Right ventricle myocardium superior (tissue), 1 donor: ENCODE measurements at regions not wholly inside any gene's neighbourhood (a gene's known extent, or its start where the extent isn't known, plus 50 kb on each side); places are given as distances from the start of the nearest gene placed in this dataset.

ENCODE experiments used
- ATAC-seq: fragments of 200-7000 bp; cut with Tn5 transposase; one replicate; pipeline ENCODE4 v1.9.1; 2020; ENCODE audit warnings: mild to moderate bottlenecking; ENCODE audit not compliant: poor library complexity
- DNase-seq: peaks from one replicate; pipeline ENCODE4 v3.0.0-alpha.2; 2020
- intact Hi-C: fragments of 100-400 bp; cut with DNase I; formaldehyde crosslinking; loops from one replicate; pipeline ENCODE4 v1.11.2; 2022
- donor health status: DM: no; HTN: yes; CAD: no; lungs with severe emphysema.

- ATAC-seq = no peak
- intact Hi-C loops = no loop called here
- DNase-seq = no peak
Observed at GRCh38 chr4:140286456-140286855, 87.0 kb upstream of the SCOC start.

DNA sequence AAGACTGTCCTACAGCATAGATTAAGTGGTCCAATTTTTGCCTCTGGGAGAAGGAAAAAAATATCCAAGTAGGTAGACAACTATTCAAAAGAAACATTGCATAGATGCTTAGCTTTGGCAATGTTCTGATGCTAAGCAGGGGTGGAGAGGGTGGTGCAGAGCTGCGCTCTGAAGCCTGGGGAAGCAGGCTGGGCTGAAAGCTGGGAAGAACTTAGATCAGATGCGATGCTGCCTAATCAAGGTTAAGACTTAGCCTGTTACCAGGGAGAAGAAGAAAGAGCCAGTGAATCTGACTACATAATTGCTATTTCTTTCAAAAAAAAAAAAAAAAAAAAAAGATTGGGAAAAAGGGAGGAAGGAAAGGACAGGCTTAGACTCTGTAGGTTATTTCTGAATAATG, 89.0 kb upstream of the SCOC start:
- ATAC-seq (no peak), DNase-seq (no peak)
- intact Hi-C loops = no loop called here

DNA sequence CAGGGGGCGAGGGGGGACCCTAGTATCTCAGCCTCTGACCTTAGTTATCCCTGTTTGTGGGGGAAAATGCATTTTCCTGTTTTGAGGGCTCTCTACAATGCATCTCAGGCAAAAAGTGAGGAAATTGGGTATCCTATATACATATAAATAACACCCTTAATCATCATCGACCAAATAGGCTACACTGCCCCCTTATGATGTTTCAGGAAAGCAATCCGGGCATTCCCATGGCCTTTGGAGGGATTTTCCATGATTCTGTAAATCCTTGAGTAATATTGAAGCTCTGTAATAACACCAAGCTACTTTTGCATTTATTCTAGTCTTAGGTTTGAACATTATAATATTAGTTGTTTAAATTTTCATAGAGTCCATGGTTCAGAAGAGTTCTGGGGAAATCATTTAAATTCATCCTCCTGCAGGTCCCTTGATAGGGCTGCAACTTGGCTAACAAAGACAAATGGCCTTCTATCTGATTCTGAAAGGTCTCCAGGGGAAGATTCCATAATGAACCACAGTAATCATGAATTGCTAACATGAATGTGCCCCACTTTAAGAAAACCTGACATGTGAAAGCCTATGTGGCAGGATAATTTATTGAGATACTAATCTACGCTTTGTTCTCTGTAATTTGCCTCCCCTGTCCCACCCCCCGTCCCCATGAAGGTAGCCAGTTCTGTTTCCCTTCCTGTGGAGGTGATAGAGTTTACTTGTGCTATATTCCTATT, 91.5 kb upstream of the SCOC start:
- DNase-seq (no peak), ATAC-seq (no peak)
- intact Hi-C loops = no loop called here

GRCh38 chr4:140277576-140277975, 95.9 kb upstream of the SCOC start:
- intact Hi-C loops = no loop called here
- ATAC-seq (no peak), DNase-seq (no peak)

DNA sequence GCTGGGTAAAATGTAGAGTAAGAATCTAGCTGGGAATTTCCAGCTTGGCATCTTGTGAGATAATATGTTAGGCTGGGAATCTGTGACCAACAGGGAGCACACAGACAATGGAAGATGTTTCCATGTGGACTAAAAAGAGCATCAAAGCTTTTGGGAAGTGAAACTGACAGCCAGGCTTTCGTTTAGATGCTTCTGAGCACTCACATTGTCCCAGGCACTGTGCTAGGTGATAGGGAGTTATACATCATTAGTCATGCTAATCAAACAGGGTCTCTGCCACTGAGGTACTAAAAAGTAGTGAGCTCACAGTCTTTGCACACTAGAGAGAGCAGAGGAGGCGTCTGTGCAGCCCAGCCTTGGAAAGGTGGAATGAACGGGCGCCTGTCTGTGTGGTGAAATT, 101.9 kb upstream of the SCOC start:
- ATAC-seq (no peak), DNase-seq (no peak)
- intact Hi-C loops = no loop called here

DNA sequence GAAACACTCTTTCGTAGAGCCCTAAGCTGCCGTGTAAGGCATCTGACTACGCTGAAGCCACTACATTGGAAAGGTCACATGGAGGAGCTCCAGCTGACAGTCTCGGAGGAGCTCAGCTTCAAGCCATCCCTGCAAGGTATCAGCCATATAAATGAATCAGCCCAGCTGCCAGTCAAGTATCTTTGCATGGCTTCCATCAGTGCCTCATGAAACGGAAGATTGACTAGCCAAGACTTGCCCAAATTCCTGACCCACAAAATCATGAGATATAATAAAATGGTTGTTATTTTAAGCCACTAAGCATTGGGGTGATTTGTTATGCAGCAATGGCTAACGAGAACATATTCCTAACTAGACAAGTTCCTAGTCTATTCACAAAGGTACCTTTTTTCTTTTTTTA, 104.1 kb upstream of the SCOC start:
- intact Hi-C loops = no loop called here
- DNase-seq = no peak
- ATAC-seq = no peak

GRCh38 chr4:140268186-140268841, 105.1 kb upstream of the SCOC start:
- no peak for DNase-seq
- ATAC-seq = no peak
- intact Hi-C loops = no loop called here

DNA sequence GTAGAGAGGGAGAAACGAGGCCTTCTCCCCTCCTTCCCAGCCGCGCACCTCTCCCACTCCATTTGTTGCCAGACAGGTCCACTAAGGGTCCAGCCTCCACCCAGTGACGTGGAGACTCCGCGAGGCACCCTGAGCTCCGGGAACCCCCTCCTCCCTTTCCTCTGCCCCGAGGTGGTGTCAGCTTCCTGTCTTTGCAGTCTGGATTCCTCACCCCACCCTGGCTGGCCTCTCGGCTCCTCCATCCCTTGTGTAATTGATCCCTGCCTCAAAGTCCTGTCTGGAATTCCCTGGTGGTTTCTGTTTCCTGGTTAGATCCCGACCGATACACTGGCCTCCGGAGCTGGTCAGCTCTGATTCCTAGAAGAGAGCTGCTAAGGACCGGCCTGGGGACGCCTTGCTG, 105.9 kb upstream of the SCOC start:
- DNase-seq (no peak), ATAC-seq (no peak)
- intact Hi-C loops = no loop called here

DNA sequence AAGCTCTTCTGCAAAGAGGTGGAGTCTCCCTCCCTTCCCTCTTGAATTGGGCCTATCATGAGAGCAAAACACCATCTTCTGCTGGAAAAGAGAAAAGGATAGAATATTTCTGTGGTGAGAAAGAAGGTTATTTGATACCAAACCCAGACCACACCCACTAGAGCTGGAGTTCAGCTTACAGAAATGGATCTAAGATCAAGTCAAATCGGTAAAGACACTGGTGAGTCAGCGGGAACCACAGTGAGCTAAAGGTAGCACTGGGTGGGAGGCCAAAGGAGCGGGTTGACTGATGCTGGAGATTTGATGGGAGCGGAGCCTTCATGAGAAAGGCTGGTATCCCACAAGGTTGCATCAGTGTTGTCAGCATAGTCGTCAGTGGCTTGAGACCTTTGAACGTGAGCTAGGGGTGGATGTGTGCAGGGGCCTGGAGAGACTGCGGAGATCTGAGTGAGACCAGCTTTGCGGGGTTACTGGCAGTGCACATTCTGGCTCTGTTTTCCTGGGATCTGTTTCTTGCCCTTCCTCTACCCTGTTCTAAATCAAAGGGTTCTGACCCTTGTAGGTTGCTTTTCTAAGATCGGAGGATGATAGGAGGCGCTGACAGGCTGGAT, 106.4 kb upstream of the SCOC start:
- DNase-seq (no peak), ATAC-seq (no peak)
- intact Hi-C loops = no loop called here

DNA sequence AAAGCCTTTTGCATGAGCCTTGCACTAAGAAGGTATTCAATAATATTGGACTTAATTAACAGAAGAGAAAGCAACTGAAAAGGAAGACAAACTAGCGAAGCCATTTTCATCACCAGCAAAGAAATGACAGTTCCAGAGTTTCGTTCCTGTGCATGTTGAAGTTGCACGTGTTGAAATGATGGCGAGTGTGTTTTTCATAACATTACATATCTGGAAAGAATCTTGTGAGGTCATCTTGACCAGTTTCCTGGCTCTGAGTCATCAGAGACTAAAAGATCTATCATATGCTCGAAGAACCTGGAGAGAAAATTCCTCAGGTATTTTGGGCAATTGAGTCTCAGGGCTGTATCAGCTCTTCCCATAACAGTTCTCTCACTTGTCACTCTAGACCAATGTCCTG, 106.2 kb upstream of the MAML3 start:
- no peak for DNase-seq
- intact Hi-C loops = no loop called here
- ATAC-seq = no peak

GRCh38 chr4:140258476-140258875, 104.5 kb upstream of the MAML3 start:
- intact Hi-C loops = no loop called here
- no peak for DNase-seq
- ATAC-seq = no peak

- ATAC-seq = peak; percentile 23
- intact Hi-C loops = no loop called here
- no peak for DNase-seq
Observed at GRCh38 chr4:140257461-140258305, 103.7 kb upstream of the MAML3 start.

- no peak for ATAC-seq
- no peak for DNase-seq
- intact Hi-C loops = no loop called here
Observed at GRCh38 chr4:140256941-140257340, 103.0 kb upstream of the MAML3 start.

- ATAC-seq = no peak
- intact Hi-C loops = no loop called here
- DNase-seq = no peak
Observed at GRCh38 chr4:140256335-140256734, 102.4 kb upstream of the MAML3 start.

DNA sequence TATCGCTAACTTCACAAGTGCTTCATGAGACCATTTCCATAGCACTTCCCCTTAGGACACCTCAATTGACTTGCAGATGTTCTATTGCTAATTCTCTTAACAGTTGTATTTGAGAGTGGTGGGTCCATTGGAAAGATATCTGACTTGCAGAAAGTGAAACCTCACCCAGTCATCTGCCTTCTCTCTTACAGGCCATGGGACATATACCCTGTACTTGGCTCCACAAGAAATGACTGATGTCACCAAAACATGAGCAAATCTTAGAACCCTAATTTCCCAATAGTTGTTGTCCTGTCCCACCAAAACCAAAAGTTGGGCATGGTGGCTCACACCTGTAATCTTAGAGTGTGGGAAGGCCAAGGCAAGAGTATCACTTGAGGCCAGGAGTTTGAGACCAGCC, 101.9 kb upstream of the MAML3 start:
- no peak for ATAC-seq
- intact Hi-C loops = no loop called here
- no peak for DNase-seq

GRCh38 chr4:140255467-140255866, 101.5 kb upstream of the MAML3 start:
- no peak for ATAC-seq
- no peak for DNase-seq
- intact Hi-C loops = no loop called here

- no peak for ATAC-seq
- no peak for DNase-seq
- intact Hi-C loops = loop anchor here (5.0 kb wide), 4 partner anchors 102 to 517 kb away; partner anchors contain the start of gene MAML3
Observed at GRCh38 chr4:140254651-140255299, 100.8 kb upstream of the MAML3 start.

GRCh38 chr4:140253556-140254027, 99.6 kb upstream of the MAML3 start:
- intact Hi-C loops = loop anchor here (5.0 kb wide), 4 partner anchors 101 to 516 kb away; partner anchors contain the start of gene MAML3
- ATAC-seq (no peak), DNase-seq (no peak)
